ENCODE measurements at regions not wholly inside any gene's neighbourhood (a gene's known extent, or its start where the extent isn't known, plus 50 kb on each side); places are given as distances from the start of the nearest gene placed in this dataset.

DNA sequence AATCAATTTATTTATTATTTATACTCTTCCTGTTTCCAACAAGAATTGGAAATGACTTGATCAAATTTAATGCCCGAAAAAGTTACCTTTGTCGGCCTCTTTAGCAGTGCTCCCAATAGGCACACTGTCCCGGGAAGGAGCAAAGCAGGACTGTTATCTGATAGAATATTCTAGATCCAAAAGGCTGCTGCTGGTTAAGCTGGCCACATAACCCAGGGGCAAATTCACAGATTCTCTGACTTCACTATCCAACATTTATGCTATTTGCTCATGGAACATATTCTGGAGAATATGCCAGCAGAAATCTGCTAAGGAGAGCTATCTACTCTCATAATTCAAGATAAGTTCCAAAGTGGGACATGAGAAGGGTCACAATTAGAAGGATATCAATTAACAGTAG, 100.2 kb upstream of the DMAC1 start:
- Mint-ChIP-seq H3K27me3 (no peaks in the 10 kb centered on the region), H3K36me3 (no peaks in the 10 kb centered on the region), H3K4me3 (no peak overlapping the region), H3K4me1 (ENCODE audit: unreplicated experiment) (no peaks in the 10 kb centered on the region), H3K27ac (no peak overlapping the region), H3K9me3 (no peaks in the 10 kb centered on the region)
- TF ChIP-seq, protein P1, sequence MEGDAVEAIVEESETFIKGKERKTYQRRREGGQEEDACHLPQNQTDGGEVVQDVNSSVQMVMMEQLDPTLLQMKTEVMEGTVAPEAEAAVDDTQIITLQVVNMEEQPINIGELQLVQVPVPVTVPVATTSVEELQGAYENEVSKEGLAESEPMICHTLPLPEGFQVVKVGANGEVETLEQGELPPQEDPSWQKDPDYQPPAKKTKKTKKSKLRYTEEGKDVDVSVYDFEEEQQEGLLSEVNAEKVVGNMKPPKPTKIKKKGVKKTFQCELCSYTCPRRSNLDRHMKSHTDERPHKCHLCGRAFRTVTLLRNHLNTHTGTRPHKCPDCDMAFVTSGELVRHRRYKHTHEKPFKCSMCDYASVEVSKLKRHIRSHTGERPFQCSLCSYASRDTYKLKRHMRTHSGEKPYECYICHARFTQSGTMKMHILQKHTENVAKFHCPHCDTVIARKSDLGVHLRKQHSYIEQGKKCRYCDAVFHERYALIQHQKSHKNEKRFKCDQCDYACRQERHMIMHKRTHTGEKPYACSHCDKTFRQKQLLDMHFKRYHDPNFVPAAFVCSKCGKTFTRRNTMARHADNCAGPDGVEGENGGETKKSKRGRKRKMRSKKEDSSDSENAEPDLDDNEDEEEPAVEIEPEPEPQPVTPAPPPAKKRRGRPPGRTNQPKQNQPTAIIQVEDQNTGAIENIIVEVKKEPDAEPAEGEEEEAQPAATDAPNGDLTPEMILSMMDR (conservative IDR thresholded peaks at IDR 0.05): no peak
- DNase-seq (ENCODE audit: extremely low spot score, unreplicated experiment): no peak

DNA sequence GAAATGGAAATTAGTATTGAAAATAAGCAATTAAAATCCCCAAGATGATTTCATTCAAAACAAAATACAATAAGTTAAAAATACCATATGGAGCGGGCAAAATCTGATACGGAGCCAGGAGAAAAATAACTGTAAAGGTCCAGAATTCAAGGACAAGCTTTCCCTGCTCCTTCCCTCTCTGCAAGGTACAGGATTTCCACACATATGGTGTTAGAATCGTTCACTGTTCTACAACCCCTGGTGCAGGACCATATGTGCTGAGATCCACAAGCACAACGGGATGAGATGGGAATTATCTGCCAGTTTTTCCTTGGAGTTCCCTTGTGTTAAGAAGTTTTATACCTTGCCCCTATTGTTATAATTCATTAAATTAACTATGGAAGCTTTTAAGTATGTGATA, 94.7 kb upstream of the DMAC1 start:
- Mint-ChIP-seq H3K4me1 (ENCODE audit: unreplicated experiment) (no peaks in the 10 kb centered on the region), H3K27ac (no peak overlapping the region), H3K36me3 (peaks cover 5% of the 10 kb centered on the region), H3K4me3 (no peak overlapping the region), H3K9me3 (peaks cover 8% of the 10 kb centered on the region), H3K27me3 (no peaks in the 10 kb centered on the region)
- TF ChIP-seq, protein P1 (conservative IDR thresholded peaks at IDR 0.05): no peak
- no peak for DNase-seq (ENCODE audit: extremely low spot score, unreplicated experiment)

DNA sequence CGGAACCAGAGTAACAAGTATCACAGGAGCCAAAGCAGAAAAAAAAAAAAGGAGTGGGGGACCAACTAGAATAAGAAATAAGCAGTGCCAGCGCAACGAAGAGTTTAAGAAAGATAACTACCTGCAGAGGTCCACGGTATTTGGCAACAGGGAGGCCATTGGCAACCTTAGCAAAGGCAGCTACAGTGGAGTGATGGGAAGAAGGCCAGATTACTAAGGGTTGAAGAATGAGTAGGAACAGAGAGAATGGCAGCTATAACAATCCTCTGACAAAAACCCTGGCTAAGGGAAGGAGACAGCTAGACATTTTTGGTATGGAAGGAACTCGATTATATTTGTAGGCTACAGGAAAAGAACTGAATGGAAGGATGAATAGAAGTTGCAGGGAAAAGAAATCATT, 93.4 kb upstream of the DMAC1 start:
- no peak overlapping the region for H3K27ac Mint-ChIP-seq
- H3K4me1 Mint-ChIP-seq (ENCODE audit: unreplicated experiment): no peaks in the 10 kb centered on the region

DNA sequence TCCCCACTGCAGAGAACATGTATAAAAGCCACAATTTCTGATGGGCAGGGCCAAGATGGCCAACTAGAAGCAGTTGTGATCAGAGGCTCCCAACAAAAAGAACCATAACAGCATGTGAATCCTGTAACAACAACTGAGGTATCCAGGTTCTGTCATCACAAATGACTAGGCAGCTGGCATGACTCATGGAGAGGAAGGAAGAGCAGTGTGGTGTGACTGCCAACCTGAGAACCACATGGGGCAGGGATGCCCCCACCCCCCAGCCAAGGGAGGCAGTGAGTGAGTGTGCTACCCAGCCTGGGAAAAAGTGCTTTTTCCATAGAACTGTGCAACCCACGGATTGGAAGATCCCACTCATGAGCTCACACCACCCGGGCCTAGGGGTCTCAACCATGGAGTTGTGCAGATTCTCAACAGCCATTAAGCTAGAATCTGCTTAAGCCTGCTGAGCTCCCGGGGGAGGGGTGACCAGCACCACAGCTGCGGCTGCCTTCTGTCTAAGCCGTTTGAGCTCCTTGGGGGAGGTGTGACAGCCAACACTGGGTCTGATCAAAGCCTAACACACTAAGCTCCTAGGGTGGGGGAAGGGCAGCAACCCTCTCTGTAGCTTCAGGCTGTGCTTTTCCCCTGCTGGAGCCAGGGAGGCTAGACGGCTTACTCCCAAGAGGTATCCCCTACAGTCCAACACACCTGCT, 80.1 kb upstream of the DMAC1 start:
- H3K36me3 Mint-ChIP-seq: no peaks in the 10 kb centered on the region
- DNase-seq (ENCODE audit: extremely low spot score, unreplicated experiment): no peak
- H3K4me3 Mint-ChIP-seq: no peak overlapping the region
- no peaks in the 10 kb centered on the region for H3K4me1 Mint-ChIP-seq (ENCODE audit: unreplicated experiment)
- TF ChIP-seq, protein P1 (conservative IDR thresholded peaks at IDR 0.05): no peak
- no peak overlapping the region for H3K27ac Mint-ChIP-seq
- no peaks in the 10 kb centered on the region for H3K27me3 Mint-ChIP-seq
- peaks cover 11% of the 10 kb centered on the region for H3K9me3 Mint-ChIP-seq

More for the DNA sequence above, 93.4 kb upstream of the DMAC1 start:
- TF ChIP-seq, protein P1 (conservative IDR thresholded peaks at IDR 0.05): no peak
- no peaks in the 10 kb centered on the region for H3K27me3 Mint-ChIP-seq
- no peak for DNase-seq (ENCODE audit: extremely low spot score, unreplicated experiment)
- H3K4me3 Mint-ChIP-seq: no peak overlapping the region
- peaks cover 8% of the 10 kb centered on the region for H3K9me3 Mint-ChIP-seq
- H3K36me3 Mint-ChIP-seq: peaks cover 5% of the 10 kb centered on the region

DNA sequence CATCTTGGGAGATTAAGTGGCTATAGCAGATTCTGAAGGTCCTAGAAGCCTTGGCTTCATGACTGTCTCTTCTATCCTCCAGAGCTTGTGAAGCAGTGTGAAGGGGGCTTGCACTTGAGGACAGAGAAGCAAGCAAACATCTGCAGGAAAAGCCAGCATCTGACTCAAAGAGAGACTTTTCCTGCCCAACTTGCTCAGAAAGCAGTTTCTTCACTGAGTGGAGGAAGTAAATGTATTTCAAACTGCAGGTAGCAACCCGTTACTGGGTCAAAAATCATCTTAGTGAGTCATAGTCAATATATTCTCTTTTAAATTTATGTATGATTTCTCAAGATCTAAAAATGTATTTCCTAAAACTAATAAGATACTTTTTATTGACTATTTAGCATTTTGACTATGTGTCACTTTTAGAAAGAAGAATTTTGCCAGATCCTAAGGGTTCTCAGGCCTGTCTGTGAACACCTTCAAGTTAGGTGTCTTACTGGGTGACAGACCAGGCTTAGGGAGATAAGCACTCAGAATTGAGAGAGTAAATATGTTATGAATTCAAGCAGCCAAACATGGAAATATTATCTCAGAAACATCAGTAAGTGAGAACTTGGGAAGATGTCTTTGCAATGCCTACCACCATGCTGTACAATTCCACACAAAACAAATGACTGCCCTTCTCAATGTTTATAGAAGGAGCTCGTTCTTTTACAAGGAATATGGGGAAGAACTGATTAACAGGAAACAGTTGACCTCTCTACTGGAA, 72.6 kb upstream of the DMAC1 start:
- Mint-ChIP-seq H3K9me3 (peaks cover 6% of the 10 kb centered on the region), H3K36me3 (no peaks in the 10 kb centered on the region), H3K4me1 (ENCODE audit: unreplicated experiment) (no peaks in the 10 kb centered on the region), H3K27ac (no peak overlapping the region), H3K27me3 (no peaks in the 10 kb centered on the region), H3K4me3 (no peak overlapping the region)
- TF ChIP-seq, protein P1 (conservative IDR thresholded peaks at IDR 0.05): no peak
- DNase-seq (ENCODE audit: extremely low spot score, unreplicated experiment): no peak

Data from type B pancreatic cell (in vitro differentiated cells).